ENCODE measurements at regions not wholly inside any gene's neighbourhood (a gene's known extent, or its start where the extent isn't known, plus 50 kb on each side); places are given as distances from the start of the nearest gene placed in this dataset.

DNA sequence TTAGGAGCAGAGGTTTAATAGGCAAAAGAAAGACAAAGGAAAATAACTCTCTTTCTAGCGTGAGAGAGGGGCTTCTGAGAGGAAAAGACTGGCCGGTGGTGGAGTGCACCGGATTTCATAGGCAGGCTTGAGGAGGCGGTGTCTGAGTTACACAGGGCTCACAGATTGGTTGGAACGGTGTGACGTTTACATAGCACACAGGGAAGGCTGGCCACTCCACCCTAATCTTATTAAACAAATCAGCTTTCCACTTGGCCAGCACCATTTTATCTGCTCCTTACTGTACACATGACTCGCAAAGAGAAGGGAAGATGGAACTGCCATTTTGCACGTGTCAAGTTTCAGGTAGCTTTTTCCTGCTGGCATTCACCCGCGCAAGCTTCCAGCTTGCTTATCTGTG, 587.7 kb downstream of the RPL10L start:
- Histone ChIP-seq H2AFZ (ENCODE audit: low read depth, low read length, poor library complexity, severe bottlenecking) (no peak overlapping the region), H3K27ac (ENCODE audit: low read depth, low read length) (no peak overlapping the region), H3K4me3 (replicated peaks in 1 of 2; ENCODE audit: low read depth in 1 of 2, low read length in 2 of 2) (no peak overlapping the region), H4K20me1 (ENCODE audit: insufficient read depth) (no peaks in the 10 kb centered on the region), H3K36me3 (ENCODE audit: control insufficient read depth in 1 of 2, insufficient read depth in 2 of 2, low read length in 2 of 2) (no peaks in the 10 kb centered on the region), H3K9me3 (ENCODE audit: control insufficient read depth in 1 of 2, insufficient read depth in 1 of 2, low read depth in 1 of 2, low read length in 2 of 2) (no peaks in the 10 kb centered on the region), H3K4me2 (ENCODE audit: low read length) (no peak overlapping the region), H3K4me1 (ENCODE audit: control insufficient read depth in 1 of 2, insufficient read depth in 2 of 2, low read length in 2 of 2) (no peaks in the 10 kb centered on the region), H3K79me2 (ENCODE audit: insufficient read depth, low read length) (no peaks in the 10 kb centered on the region), H3K9me2 (ENCODE audit: insufficient read depth) (no peaks in the 10 kb centered on the region), H3K27me3 (ENCODE audit: insufficient read depth, low read length) (no peaks in the 10 kb centered on the region), H3K9ac (ENCODE audit: low read length) (no peak overlapping the region)
- CTCF ChIA-PET = no interaction called here
- TF ChIP-seq ELF1 (IDR thresholded peaks at IDR 0.05; ENCODE audit: borderline replicate concordance, low read depth) (no peak), SP1 (IDR thresholded peaks at IDR 0.05; ENCODE audit: low read depth) (no peak), TCF7L2 (IDR thresholded peaks at IDR 0.05; ENCODE audit: borderline replicate concordance, extremely low read depth, insufficient read depth, insufficient read length) (no peak), POLR2A (IDR thresholded peaks at IDR 0.05; ENCODE audit: borderline replicate concordance, extremely low read depth, insufficient read depth, insufficient read length) (no peak), EZH2 (IDR thresholded peaks at IDR 0.05) (no peak), EGR1 (IDR thresholded peaks at IDR 0.05; ENCODE audit: low read depth) (no peak), CEBPB (IDR thresholded peaks at IDR 0.05; ENCODE audit: low read depth) (no peak), FOSL1 (IDR thresholded peaks at IDR 0.05; ENCODE audit: low read depth) (no peak), JUND (IDR thresholded peaks at IDR 0.05) (no peak), RAD21 (IDR thresholded peaks at IDR 0.05; ENCODE audit: low read depth) (no peak)
- TF ChIP-seq, protein P1, sequence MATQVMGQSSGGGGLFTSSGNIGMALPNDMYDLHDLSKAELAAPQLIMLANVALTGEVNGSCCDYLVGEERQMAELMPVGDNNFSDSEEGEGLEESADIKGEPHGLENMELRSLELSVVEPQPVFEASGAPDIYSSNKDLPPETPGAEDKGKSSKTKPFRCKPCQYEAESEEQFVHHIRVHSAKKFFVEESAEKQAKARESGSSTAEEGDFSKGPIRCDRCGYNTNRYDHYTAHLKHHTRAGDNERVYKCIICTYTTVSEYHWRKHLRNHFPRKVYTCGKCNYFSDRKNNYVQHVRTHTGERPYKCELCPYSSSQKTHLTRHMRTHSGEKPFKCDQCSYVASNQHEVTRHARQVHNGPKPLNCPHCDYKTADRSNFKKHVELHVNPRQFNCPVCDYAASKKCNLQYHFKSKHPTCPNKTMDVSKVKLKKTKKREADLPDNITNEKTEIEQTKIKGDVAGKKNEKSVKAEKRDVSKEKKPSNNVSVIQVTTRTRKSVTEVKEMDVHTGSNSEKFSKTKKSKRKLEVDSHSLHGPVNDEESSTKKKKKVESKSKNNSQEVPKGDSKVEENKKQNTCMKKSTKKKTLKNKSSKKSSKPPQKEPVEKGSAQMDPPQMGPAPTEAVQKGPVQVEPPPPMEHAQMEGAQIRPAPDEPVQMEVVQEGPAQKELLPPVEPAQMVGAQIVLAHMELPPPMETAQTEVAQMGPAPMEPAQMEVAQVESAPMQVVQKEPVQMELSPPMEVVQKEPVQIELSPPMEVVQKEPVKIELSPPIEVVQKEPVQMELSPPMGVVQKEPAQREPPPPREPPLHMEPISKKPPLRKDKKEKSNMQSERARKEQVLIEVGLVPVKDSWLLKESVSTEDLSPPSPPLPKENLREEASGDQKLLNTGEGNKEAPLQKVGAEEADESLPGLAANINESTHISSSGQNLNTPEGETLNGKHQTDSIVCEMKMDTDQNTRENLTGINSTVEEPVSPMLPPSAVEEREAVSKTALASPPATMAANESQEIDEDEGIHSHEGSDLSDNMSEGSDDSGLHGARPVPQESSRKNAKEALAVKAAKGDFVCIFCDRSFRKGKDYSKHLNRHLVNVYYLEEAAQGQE (IDR thresholded peaks at IDR 0.05; ENCODE audit: low read depth) = no peak
- DNase-seq (ENCODE audit: low read depth, low spot score) (no peak), ATAC-seq (no peak)
- intact Hi-C loops (cut with micrococcal nuclease) = no loop called here
- POLR2A ChIA-PET = no interaction called here
- RAD21 ChIA-PET (ENCODE audit: low non-redundant PET in 1 of 2, low total read pairs in 2 of 2, uncharacterized antibody in 2 of 2, unreplicated experiment in 2 of 2) = no interaction called here
- BruUV-seq (replicated peaks) = no TSS peak
